KBM-7 (cell line): ENCODE measurements at regions not wholly inside any gene's neighbourhood (a gene's known extent, or its start where the extent isn't known, plus 50 kb on each side); places are given as distances from the start of the nearest gene placed in this dataset.

Experiments
- DNase-seq: peaks from one replicate; pipeline ENCODE4 v3.0.0-alpha.2; 2015
- in situ Hi-C: fragments of 300-500 bp; cut with MboI; formaldehyde crosslinking; loops from 2 replicates; pipeline ENCODE4 v1.14.3; 2020; ENCODE audit warnings: low sequenced_read_pairs, low pct_unique_long_range_greater_than_20kb, mixed read lengths

GRCh38 chr4:162343967-162344366 is 180.2 kb upstream of the FSTL5 start:
- DNase-seq: no peak
- in situ Hi-C loops: no loop called here

- in situ Hi-C loops: no loop called here
- DNase-seq: no peak
These were observed 177.7 kb upstream of the FSTL5 start for GRCh38 chr4:162341533-162341932.

DNA sequence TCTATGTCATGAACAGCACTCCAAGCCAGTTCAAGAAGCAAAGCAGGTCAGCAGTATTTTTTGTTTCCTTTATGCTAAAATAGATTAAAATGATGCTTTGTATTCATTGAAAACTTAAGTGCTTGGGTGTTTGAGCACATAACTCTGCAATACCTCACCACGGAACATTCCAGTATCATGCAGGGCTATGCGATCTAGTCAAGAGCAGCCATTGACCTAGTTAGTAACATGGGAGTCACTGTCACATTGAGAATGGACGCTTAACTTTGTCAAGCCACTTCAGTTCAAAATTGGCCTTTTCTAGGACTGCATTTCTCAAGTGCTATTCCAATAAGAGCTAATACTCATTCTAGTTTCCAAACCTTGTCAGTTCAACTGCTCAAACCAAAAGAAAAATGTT is 160.1 kb upstream of the FSTL5 start:
- DNase-seq: no peak
- in situ Hi-C loops: no loop called here

GRCh38 chr4:162322054-162322453 is 158.3 kb upstream of the FSTL5 start:
- in situ Hi-C loops: no loop called here

DNA sequence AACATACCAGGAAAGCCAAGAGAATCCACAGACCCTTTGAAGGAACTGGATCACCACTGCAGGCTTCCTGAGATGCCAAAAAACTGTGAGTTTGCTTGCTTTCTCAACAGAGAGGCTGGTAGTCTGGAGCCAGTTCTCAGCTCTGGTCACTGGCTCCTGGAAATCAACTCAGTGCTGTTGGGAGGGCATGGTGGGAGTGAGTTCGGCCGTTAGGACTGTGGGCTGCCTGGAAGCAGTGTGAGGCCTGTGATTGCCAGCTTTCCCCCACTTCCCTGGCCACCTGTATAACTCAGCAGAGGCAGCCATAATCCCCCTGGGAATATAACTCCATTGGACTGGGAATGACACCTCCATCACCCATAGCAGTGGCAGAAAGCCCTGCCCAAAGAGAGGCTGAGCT is 122.0 kb upstream of the FSTL5 start:
- no peak for DNase-seq
- in situ Hi-C loops: no loop called here

More at GRCh38 chr4:162322054-162322453, 158.3 kb upstream of the FSTL5 start:
- DNase-seq: no peak

GRCh38 chr4:162282684-162283083 is 118.9 kb upstream of the FSTL5 start:
- no peak for DNase-seq
- in situ Hi-C loops: no loop called here

GRCh38 chr4:162274354-162274753 is 110.6 kb upstream of the FSTL5 start:
- peak; percentile 14 for DNase-seq

GRCh38 chr4:162272215-162272614 is 108.4 kb upstream of the FSTL5 start:
- in situ Hi-C loops: no loop called here
- no peak for DNase-seq

More at GRCh38 chr4:162274354-162274753, 110.6 kb upstream of the FSTL5 start:
- in situ Hi-C loops: no loop called here

GRCh38 chr4:162268911-162269310 is 105.1 kb upstream of the FSTL5 start:
- in situ Hi-C loops: no loop called here
- DNase-seq: no peak

- in situ Hi-C loops: no loop called here
These were observed 102.0 kb upstream of the FSTL5 start for GRCh38 chr4:162265802-162266201.

GRCh38 chr4:162245051-162245450 is 81.3 kb upstream of the FSTL5 start:
- DNase-seq: no peak
- in situ Hi-C loops: no loop called here

More at GRCh38 chr4:162265802-162266201, 102.0 kb upstream of the FSTL5 start:
- no peak for DNase-seq

DNA sequence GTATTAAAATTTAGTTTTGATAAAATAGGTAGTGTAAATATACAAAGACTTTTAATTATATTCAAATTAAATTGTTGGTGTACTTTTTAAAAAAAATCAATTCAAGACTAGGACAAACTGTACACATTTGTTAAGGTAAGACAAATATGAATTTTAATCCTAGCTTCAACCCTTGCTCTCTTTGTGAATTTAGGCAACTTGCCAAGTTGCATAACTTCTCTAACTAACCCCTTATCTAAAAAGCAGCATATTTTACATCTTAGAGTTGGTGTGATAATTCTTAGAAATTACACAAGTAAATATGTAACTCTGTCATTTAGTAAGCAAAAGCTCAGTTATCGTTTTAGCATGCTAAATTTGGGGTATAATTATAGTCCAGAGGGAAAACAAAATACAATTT is 78.1 kb upstream of the FSTL5 start:
- in situ Hi-C loops: no loop called here

GRCh38 chr4:162239992-162240769 is 76.4 kb upstream of the FSTL5 start:
- in situ Hi-C loops: no loop called here
- no peak for DNase-seq

More for the DNA sequence above, 78.1 kb upstream of the FSTL5 start:
- DNase-seq: no peak

- in situ Hi-C loops: no loop called here
- no peak for DNase-seq
These were observed 73.9 kb upstream of the FSTL5 start for GRCh38 chr4:162237676-162238075.

GRCh38 chr4:162234595-162234994 is 70.8 kb upstream of the FSTL5 start:
- in situ Hi-C loops: no loop called here

GRCh38 chr4:162232349-162232748 is 68.5 kb upstream of the FSTL5 start:
- in situ Hi-C loops: no loop called here
- no peak for DNase-seq

More at GRCh38 chr4:162234595-162234994, 70.8 kb upstream of the FSTL5 start:
- DNase-seq: no peak

DNA sequence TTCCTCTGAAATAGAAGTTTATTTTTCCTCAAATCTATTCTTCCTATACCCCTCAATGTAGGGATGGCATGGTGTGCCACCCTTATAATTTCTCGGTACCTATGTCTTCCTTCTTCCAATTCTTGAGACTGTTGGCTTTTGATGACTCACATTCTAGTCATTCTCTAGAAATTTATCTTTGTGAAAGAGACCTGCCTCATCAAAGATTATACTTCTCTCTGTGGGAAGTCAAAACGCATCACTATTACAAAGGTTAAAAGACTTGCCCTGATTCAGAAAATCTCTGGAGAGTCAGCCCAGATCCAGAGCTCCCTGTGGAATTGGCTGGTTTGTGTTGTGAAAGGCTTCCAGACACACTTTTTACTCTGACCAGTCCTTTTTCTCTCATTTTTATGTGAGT is 65.9 kb upstream of the FSTL5 start:
- in situ Hi-C loops: no loop called here
- DNase-seq: no peak

GRCh38 chr4:162221148-162221547 is 57.3 kb upstream of the FSTL5 start:
- in situ Hi-C loops: no loop called here
- DNase-seq: no peak
